AG04450 (cell line): ENCODE measurements at regions not wholly inside any gene's neighbourhood (a gene's known extent, or its start where the extent isn't known, plus 50 kb on each side); places are given as distances from the start of the nearest gene placed in this dataset.

Experiments used
- CTCF ChIA-PET: fragments of 300-600, 350-600 bp; formaldehyde crosslinking; extraction: SDS; loops from one replicate; lab custom pipeline; 2022; ENCODE audit warnings: antibody characterized with exemption, inconsistent platforms; lab: Charles Lee
- POLR2A ChIA-PET: fragments of 350-600 bp; formaldehyde crosslinking; extraction: SDS; loops from one replicate; lab custom pipeline; 2021; ENCODE audit warnings: antibody characterized with exemption, inconsistent platforms; lab: Yijun Ruan, JAX
- DNase-seq: peaks from one replicate; pipeline ENCODE4 v3.0.0-alpha.2; 2011; ENCODE audit warnings: low read depth, low spot score
- H3K27ac ChIP-seq: one replicate; pipeline ENCODE4 v1.5.1; 2012; ENCODE audit warnings: low read depth, low read length, control low read depth
- H3K27me3 ChIP-seq: one replicate; pipeline ENCODE4 v1.6.0; 2012; ENCODE audit warnings: low read length; ENCODE audit not compliant: control insufficient read depth, insufficient read depth
- H3K4me3 ChIP-seq: 2 replicates; pipeline ENCODE4 v1.5.1; 2011; ENCODE audit warnings: mild to moderate bottlenecking, low read depth, low read length, control low read depth
- H3K9me3 ChIP-seq: 2 replicates; pipeline ENCODE4 v1.5.1; 2012; ENCODE audit warnings: low read length; ENCODE audit not compliant: control insufficient read depth, insufficient read depth
- TF ChIP-seq, protein P1 (sequence below): IDR thresholded peaks from 2 replicates; pipeline ENCODE4 v1.5.1; 2011; ENCODE audit warnings: low read depth, low read length, control low read depth, inconsistent platforms

- Histone ChIP-seq H3K27me3 (no peaks in the 10 kb centered on the region), H3K4me3 (no peak overlapping the region), H3K27ac (peak overlapping the region; percentile 25), H3K9me3 (no peaks in the 10 kb centered on the region)
- DNase-seq: no peak
- POLR2A ChIA-PET: interaction anchor here (1.7 to 1.9 kb wide), 2 partner anchors 20 to 38 kb away, joined by 8 to 13 read pairs; no protein-coding TSS in a partner anchor
- TF ChIP-seq, protein P1, sequence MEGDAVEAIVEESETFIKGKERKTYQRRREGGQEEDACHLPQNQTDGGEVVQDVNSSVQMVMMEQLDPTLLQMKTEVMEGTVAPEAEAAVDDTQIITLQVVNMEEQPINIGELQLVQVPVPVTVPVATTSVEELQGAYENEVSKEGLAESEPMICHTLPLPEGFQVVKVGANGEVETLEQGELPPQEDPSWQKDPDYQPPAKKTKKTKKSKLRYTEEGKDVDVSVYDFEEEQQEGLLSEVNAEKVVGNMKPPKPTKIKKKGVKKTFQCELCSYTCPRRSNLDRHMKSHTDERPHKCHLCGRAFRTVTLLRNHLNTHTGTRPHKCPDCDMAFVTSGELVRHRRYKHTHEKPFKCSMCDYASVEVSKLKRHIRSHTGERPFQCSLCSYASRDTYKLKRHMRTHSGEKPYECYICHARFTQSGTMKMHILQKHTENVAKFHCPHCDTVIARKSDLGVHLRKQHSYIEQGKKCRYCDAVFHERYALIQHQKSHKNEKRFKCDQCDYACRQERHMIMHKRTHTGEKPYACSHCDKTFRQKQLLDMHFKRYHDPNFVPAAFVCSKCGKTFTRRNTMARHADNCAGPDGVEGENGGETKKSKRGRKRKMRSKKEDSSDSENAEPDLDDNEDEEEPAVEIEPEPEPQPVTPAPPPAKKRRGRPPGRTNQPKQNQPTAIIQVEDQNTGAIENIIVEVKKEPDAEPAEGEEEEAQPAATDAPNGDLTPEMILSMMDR: no peak
- CTCF ChIA-PET: interaction anchor here (0.9 to 2.5 kb wide), 3 partner anchors 24 to 113 kb away, joined by 3 to 10 read pairs (median 6); no protein-coding TSS in a partner anchor
These were observed 119.8 kb upstream of the ALDH1A3 start for GRCh38 chr15:100759698-100760356.

GRCh38 chr15:100760357-100760903 is 119.2 kb upstream of the ALDH1A3 start:
- H3K27me3 ChIP-seq: no peaks in the 10 kb centered on the region
- TF ChIP-seq, protein P1: no peak
- ChIA-PET POLR2A (interaction anchor here (1.9 kb wide), 1 partner anchor 39 kb away, joined by 13 read pairs; no protein-coding TSS in a partner anchor), CTCF (interaction anchor here (0.8 to 2.5 kb wide), 3 partner anchors 24 to 246 kb away, joined by 3 to 10 read pairs (median 5); no protein-coding TSS in a partner anchor)
- H3K4me3 ChIP-seq: no peak overlapping the region
- H3K27ac ChIP-seq: no peak overlapping the region
- DNase-seq: no peak
- no peaks in the 10 kb centered on the region for H3K9me3 ChIP-seq

DNA sequence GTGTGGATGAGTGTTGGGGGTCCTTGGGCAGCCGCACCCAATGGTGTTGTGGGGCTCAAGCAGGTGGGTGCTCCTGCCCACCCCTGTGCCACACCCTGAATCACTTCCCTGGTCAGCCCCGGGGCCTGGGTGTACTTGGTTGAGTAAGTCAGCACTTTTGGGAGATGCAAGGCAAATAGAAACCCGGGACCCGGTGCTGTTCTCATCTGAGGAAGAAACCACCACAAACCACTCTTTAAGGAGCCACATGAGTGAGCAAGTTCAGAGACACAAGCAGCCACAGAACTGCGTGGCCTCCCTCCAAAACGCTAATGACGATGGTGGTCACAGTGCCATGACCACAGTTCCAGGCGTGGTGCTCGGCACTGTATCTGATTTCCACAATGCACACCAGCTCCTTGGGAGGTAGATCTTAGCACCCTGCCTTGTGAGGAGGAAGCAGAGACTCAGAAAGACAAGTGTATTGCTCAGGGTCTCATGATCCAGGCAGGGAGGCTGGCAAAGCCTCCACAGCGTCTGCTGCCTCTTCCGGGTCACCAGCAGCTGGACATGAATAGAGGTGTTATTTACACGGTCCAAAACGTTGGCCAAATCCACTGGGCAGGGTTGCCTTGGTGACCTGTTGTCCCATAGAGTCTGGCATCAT is 118.2 kb upstream of the ALDH1A3 start:
- H3K4me3 ChIP-seq: no peak overlapping the region
- no peak for DNase-seq
- H3K27me3 ChIP-seq: no peaks in the 10 kb centered on the region
- TF ChIP-seq, protein P1: no peak
- H3K27ac ChIP-seq: no peak overlapping the region
- ChIA-PET CTCF (interaction anchor here (0.9 kb wide), 1 partner anchor 111 kb away, joined by 3 read pairs; no protein-coding TSS in a partner anchor), POLR2A (no interaction called here)
- no peaks in the 10 kb centered on the region for H3K9me3 ChIP-seq

- POLR2A ChIA-PET: no interaction called here
- no peaks in the 10 kb centered on the region for H3K9me3 ChIP-seq
- H3K27ac ChIP-seq: no peak overlapping the region
- CTCF ChIA-PET: no interaction called here
- TF ChIP-seq, protein P1: no peak
- H3K4me3 ChIP-seq: no peak overlapping the region
- no peaks in the 10 kb centered on the region for H3K27me3 ChIP-seq
- DNase-seq: no peak
These were observed 117.3 kb upstream of the ALDH1A3 start for GRCh38 chr15:100762289-100762688.
